ENCODE measurements at regions not wholly inside any gene's neighbourhood (a gene's known extent, or its start where the extent isn't known, plus 50 kb on each side); places are given as distances from the start of the nearest gene placed in this dataset.

DNA sequence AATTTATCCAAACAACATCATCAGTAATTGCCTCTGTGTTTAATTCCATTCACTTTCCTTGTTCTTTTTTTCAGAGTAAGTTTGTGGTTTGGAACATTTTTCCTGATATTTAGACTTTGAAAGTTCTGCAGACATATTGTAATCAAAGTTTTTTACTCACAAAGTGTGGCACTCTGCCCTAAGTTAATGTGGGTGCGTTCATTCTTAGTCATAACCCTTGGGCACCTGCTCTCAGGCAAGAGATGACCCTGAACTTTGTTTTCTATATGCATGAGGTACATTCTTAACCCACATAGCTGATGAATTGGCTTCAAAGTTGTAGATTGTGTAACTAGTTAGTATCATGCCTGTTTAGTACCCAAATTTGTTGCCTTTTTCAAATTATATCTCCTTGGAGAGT is 424.3 kb downstream of the GRXCR1 start:
- H3K27ac ChIP-seq: peak overlapping the region in 1 of 2 donors; percentile 11
- intact Hi-C loops (cut with DNase I; ENCODE audit: low total_unique reads): no loop called here
- no peaks in the 10 kb centered on the region for H3K9me3 ChIP-seq
- WGBS, 2 donors: 25 to 41% methylated on average over 1 of the region's 1 CpG
- no peaks in the 10 kb centered on the region for H3K27me3 ChIP-seq
- no peak overlapping the region for H3K4me3 ChIP-seq
- TF ChIP-seq POLR2A (IDR thresholded peaks at IDR 0.05): no peak
- TF ChIP-seq, protein P1, sequence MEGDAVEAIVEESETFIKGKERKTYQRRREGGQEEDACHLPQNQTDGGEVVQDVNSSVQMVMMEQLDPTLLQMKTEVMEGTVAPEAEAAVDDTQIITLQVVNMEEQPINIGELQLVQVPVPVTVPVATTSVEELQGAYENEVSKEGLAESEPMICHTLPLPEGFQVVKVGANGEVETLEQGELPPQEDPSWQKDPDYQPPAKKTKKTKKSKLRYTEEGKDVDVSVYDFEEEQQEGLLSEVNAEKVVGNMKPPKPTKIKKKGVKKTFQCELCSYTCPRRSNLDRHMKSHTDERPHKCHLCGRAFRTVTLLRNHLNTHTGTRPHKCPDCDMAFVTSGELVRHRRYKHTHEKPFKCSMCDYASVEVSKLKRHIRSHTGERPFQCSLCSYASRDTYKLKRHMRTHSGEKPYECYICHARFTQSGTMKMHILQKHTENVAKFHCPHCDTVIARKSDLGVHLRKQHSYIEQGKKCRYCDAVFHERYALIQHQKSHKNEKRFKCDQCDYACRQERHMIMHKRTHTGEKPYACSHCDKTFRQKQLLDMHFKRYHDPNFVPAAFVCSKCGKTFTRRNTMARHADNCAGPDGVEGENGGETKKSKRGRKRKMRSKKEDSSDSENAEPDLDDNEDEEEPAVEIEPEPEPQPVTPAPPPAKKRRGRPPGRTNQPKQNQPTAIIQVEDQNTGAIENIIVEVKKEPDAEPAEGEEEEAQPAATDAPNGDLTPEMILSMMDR (IDR thresholded peaks at IDR 0.05): no peak
- H3K36me3 ChIP-seq (ENCODE audit: low read depth, missing control alignments): no peaks in the 10 kb centered on the region
- DNase-seq: peak; percentile 15
- no peaks in the 10 kb centered on the region for H3K4me1 ChIP-seq

DNA sequence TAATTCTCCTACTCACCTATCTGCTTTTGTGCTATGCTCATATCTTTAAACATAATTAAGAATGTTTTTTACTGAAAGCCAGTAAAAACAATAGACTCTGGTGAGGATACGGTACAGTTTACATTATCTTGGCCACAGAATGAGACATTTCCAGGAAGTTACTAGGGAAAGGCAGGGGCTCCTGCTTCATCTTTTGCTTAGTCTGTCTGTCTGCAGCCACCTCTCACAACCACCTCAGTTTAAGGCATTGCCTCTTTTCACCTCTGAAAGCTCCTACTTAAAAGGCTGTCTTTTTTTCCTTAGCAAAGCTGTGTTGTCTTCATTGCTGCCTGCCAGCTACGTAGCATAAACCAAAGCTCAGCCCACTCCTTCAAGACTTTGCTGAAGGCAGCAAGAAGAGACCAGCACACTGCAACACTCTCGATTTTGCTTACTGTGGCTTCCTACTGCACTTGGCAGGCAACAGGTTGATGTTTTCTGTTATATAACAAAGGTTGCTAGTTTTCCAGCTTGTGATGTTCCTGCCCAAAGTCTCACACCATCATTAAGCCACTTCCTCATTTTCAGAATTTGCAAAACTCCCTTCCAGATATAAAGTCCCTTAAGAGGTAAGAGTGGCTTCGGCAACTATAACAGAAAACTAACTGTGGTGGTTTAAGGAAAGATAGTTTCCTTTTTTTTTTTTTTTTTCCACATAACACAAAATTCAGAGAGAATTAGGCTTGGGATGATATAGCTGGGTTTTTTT is 432.9 kb downstream of the GRXCR1 start:
- no peaks in the 10 kb centered on the region for H3K4me1 ChIP-seq
- TF ChIP-seq, protein P1 (IDR thresholded peaks at IDR 0.05): no peak
- TF ChIP-seq POLR2A (IDR thresholded peaks at IDR 0.05): no peak
- intact Hi-C loops (cut with DNase I; ENCODE audit: low total_unique reads): no loop called here
- no peaks in the 10 kb centered on the region for H3K36me3 ChIP-seq (ENCODE audit: low read depth, missing control alignments)
- DNase-seq: no peak
- H3K4me3 ChIP-seq: no peak overlapping the region
- no peaks in the 10 kb centered on the region for H3K9me3 ChIP-seq
- WGBS, 2 donors: 40 to 42% methylated on average over 4 of the region's 4 CpGs
- H3K27ac ChIP-seq: no peak overlapping the region
- H3K27me3 ChIP-seq: no peaks in the 10 kb centered on the region

GRCh38 chr4:43330288-43330687 is 437.8 kb downstream of the GRXCR1 start:
- H3K27me3 ChIP-seq: no peaks in the 10 kb centered on the region
- H3K36me3 ChIP-seq (ENCODE audit: low read depth, missing control alignments): no peaks in the 10 kb centered on the region
- no peak for TF ChIP-seq POLR2A (IDR thresholded peaks at IDR 0.05)
- TF ChIP-seq, protein P1 (IDR thresholded peaks at IDR 0.05): no peak
- WGBS, 2 donors: 96 to 97% methylated on average over 1 of the region's 1 CpG
- DNase-seq: no peak
- H3K27ac ChIP-seq: no peak overlapping the region
- H3K9me3 ChIP-seq: no peaks in the 10 kb centered on the region
- intact Hi-C loops (cut with DNase I; ENCODE audit: low total_unique reads): no loop called here
- H3K4me3 ChIP-seq: no peak overlapping the region
- H3K4me1 ChIP-seq: no peaks in the 10 kb centered on the region

GRCh38 chr4:43331226-43332051 is 438.9 kb downstream of the GRXCR1 start:
- no peak overlapping the region for H3K4me3 ChIP-seq
- intact Hi-C loops (cut with DNase I; ENCODE audit: low total_unique reads): no loop called here
- 92 to 96% methylated on average over 1 of the region's 1 CpG for WGBS, 2 donors
- no peak for TF ChIP-seq POLR2A (IDR thresholded peaks at IDR 0.05)
- no peak overlapping the region for H3K27ac ChIP-seq
- no peak for DNase-seq
- H3K36me3 ChIP-seq (ENCODE audit: low read depth, missing control alignments): no peaks in the 10 kb centered on the region
- no peaks in the 10 kb centered on the region for H3K4me1 ChIP-seq
- no peaks in the 10 kb centered on the region for H3K9me3 ChIP-seq
- no peaks in the 10 kb centered on the region for H3K27me3 ChIP-seq

GRCh38 chr4:43332052-43332425 is 439.5 kb downstream of the GRXCR1 start:
- Histone ChIP-seq H3K4me1 (no peaks in the 10 kb centered on the region), H3K27me3 (no peaks in the 10 kb centered on the region), H3K9me3 (no peaks in the 10 kb centered on the region), H3K27ac (no peak overlapping the region), H3K4me3 (no peak overlapping the region), H3K36me3 (ENCODE audit: low read depth, missing control alignments) (no peaks in the 10 kb centered on the region)
- intact Hi-C loops (cut with DNase I; ENCODE audit: low total_unique reads): no loop called here
- TF ChIP-seq, protein P1 (IDR thresholded peaks at IDR 0.05): no peak
- no peak for TF ChIP-seq POLR2A (IDR thresholded peaks at IDR 0.05)
- DNase-seq: no peak
